Esophagus muscularis mucosa (tissue), 4 donors: ENCODE measurements at regions not wholly inside any gene's neighbourhood (a gene's known extent, or its start where the extent isn't known, plus 50 kb on each side); places are given as distances from the start of the nearest gene placed in this dataset.

ENCODE experiments used
- CTCF ChIP-seq, 3 experiments: fragments of 200-600 bp in 2 of 3; fragments of 450-650 bp in 1 of 3; sonication (generic) in 2 of 3; IDR thresholded peaks; one replicate each; pipeline ENCODE4 v1.5.1; 2017 to 2019; ENCODE audit warnings: antibody characterized with exemption in 3 of 3, mild to moderate bottlenecking in 2 of 3, moderate library complexity in 1 of 3
- EP300 ChIP-seq: sonication (generic); formaldehyde crosslinking; IDR thresholded peaks from one replicate; pipeline ENCODE4 v1.6.1; 2017; ENCODE audit warnings: antibody characterized with exemption
- POLR2A ChIP-seq: fragments of 450-650 bp; IDR thresholded peaks from one replicate; pipeline ENCODE4 v1.6.1; 2017; ENCODE audit warnings: antibody characterized with exemption, moderate library complexity, mild to moderate bottlenecking, low read depth

GRCh38 chr2:65490222-65490621 lies 57.8 kb upstream of the SPRED2 start:
- no peak for TF ChIP-seq CTCF (IDR thresholded peaks at IDR 0.05)
- TF ChIP-seq POLR2A: no peak
- no peak for TF ChIP-seq EP300
